Mesenchymal stem cell (in vitro differentiated cells and primary cell): ENCODE measurements at regions not wholly inside any gene's neighbourhood (a gene's known extent, or its start where the extent isn't known, plus 50 kb on each side); places are given as distances from the start of the nearest gene placed in this dataset.

Source experiments
- DNase-seq: peaks from one replicate; pipeline ENCODE4 v3.0.0-alpha.2; 2013
- H2AFZ ChIP-seq: one replicate; pipeline ENCODE4 v1.6.1; 2013; ENCODE audit warnings: low read depth, mild to moderate bottlenecking, control low read depth, inconsistent platforms, low read length, moderate library complexity
- H2AK5ac ChIP-seq: 2 replicates; pipeline ENCODE4 v1.6.1; 2013; ENCODE audit warnings: low read length, moderate library complexity, mild to moderate bottlenecking, inconsistent platforms; ENCODE audit not compliant: severe bottlenecking
- H2BK120ac ChIP-seq: one replicate; pipeline ENCODE4 v1.6.1; 2013; ENCODE audit warnings: low read depth, mild to moderate bottlenecking, inconsistent platforms, low read length, moderate library complexity
- H2BK12ac ChIP-seq, 2 experiments: one replicate each; pipeline ENCODE4 v1.6.1; 2013; ENCODE audit warnings: inconsistent platforms in 2 of 2, low read length in 2 of 2, mild to moderate bottlenecking in 2 of 2, moderate library complexity in 2 of 2, control low read depth in 1 of 2
- H2BK15ac ChIP-seq: one replicate; pipeline ENCODE4 v1.6.1; 2013; ENCODE audit warnings: mild to moderate bottlenecking, low read depth, inconsistent platforms; ENCODE audit not compliant: poor library complexity, severe bottlenecking
- H2BK5ac ChIP-seq: 2 replicates; pipeline ENCODE4 v1.6.1; 2013; ENCODE audit warnings: low read depth, mild to moderate bottlenecking, low read length, control low read depth, inconsistent platforms; ENCODE audit not compliant: poor library complexity, severe bottlenecking
- H3K14ac ChIP-seq, 2 experiments: one replicate each; pipeline ENCODE4 v1.6.1; 2013; ENCODE audit warnings: inconsistent platforms in 2 of 2, low read length in 2 of 2, control low read depth in 1 of 2, mild to moderate bottlenecking in 1 of 2, moderate library complexity in 1 of 2
- H3K18ac ChIP-seq, 2 experiments: one replicate each; pipeline ENCODE4 v1.6.1; 2013; ENCODE audit warnings: inconsistent platforms in 2 of 2, low read length in 2 of 2, control low read depth in 1 of 2, low read depth in 1 of 2, mild to moderate bottlenecking in 1 of 2
- H3K23ac ChIP-seq, 2 experiments: one replicate each; pipeline ENCODE4 v1.6.1; 2013; ENCODE audit warnings: inconsistent platforms in 2 of 2, low read length in 2 of 2, mild to moderate bottlenecking in 2 of 2, moderate library complexity in 2 of 2, control low read depth in 1 of 2
- H3K27ac ChIP-seq: 2 replicates; pipeline ENCODE4 v1.5.1; 2013; ENCODE audit warnings: mild to moderate bottlenecking, moderate library complexity, low read length, control low read depth, inconsistent platforms; ENCODE audit not compliant: poor library complexity, severe bottlenecking
- H3K27me3 ChIP-seq, 2 experiments: 2 replicates each; pipeline versions ENCODE4 v1.6.1 to v1.7.0; 2013; ENCODE audit warnings: low read length in 2 of 2, mild to moderate bottlenecking in 2 of 2, moderate library complexity in 2 of 2, control low read depth in 1 of 2, inconsistent platforms in 1 of 2; ENCODE audit not compliant: control insufficient read depth in 1 of 2, insufficient read depth in 1 of 2
- H3K36me3 ChIP-seq, 2 experiments: 2 replicates each; pipeline versions ENCODE4 v1.6.1 to v1.7.0; 2013; ENCODE audit warnings: low read length in 2 of 2, control low read depth in 1 of 2, inconsistent platforms in 1 of 2, low read depth in 1 of 2, mild to moderate bottlenecking in 1 of 2; ENCODE audit not compliant: insufficient read depth in 2 of 2, control insufficient read depth in 1 of 2
- H3K4ac ChIP-seq, 2 experiments: one replicate each; pipeline ENCODE4 v1.6.1; 2013; ENCODE audit warnings: inconsistent platforms in 2 of 2, low read length in 2 of 2, mild to moderate bottlenecking in 2 of 2, moderate library complexity in 2 of 2, control low read depth in 1 of 2, low read depth in 1 of 2
- H3K4me1 ChIP-seq: 2 replicates; pipeline ENCODE4 v1.6.1; 2013; ENCODE audit warnings: low read depth, low read length, control low read depth; ENCODE audit not compliant: control insufficient read depth, insufficient read depth
- H3K4me2 ChIP-seq: 2 replicates; pipeline ENCODE4 v1.6.1; 2013; ENCODE audit warnings: low read length, mild to moderate bottlenecking, inconsistent platforms; ENCODE audit not compliant: poor library complexity, severe bottlenecking
- H3K4me3 ChIP-seq, 2 experiments: 2 replicates each; pipeline versions ENCODE4 v1.5.1 to v1.7.0; 2013; ENCODE audit warnings: low read length in 2 of 2, mild to moderate bottlenecking in 2 of 2, control low read depth in 1 of 2, low read depth in 1 of 2; ENCODE audit not compliant: insufficient read depth in 1 of 2
- H3K79me1 ChIP-seq: replicated peaks from 2 replicates; pipeline ENCODE4 v1.6.1; 2013; ENCODE audit warnings: mild to moderate bottlenecking, control low read depth, low read length, inconsistent platforms; ENCODE audit not compliant: poor library complexity, severe bottlenecking
- H3K9ac ChIP-seq: 2 replicates; pipeline ENCODE4 v1.7.0; 2013; ENCODE audit warnings: mild to moderate bottlenecking, low read length, moderate library complexity
- H3K9me3 ChIP-seq: 2 replicates; pipeline ENCODE4 v1.7.0; 2013; ENCODE audit warnings: mild to moderate bottlenecking, low read length; ENCODE audit not compliant: control insufficient read depth
- H4K8ac ChIP-seq: one replicate; pipeline ENCODE4 v1.6.1; 2013; ENCODE audit warnings: inconsistent platforms, mild to moderate bottlenecking, low read length, moderate library complexity
- H4K91ac ChIP-seq: one replicate; pipeline ENCODE4 v1.6.1; 2013; ENCODE audit warnings: mild to moderate bottlenecking, low read length, inconsistent platforms
- WGBS: methylation state at CpG from one replicate; pipeline ENCODE4 v1.1.7; 2013; ENCODE audit warnings: mixed read lengths; 5-methylcytosine and 5-hydroxymethylcytosine counted together

- Histone ChIP-seq H2BK12ac (no peak overlapping the region), H3K4me3 (no peak overlapping the region), H3K79me1 (no peaks in the 10 kb centered on the region), H3K18ac (no peak overlapping the region), H2BK120ac (no peak overlapping the region), H3K9ac (no peak overlapping the region), H3K9me3 (no peaks in the 10 kb centered on the region), H2BK15ac (no peak overlapping the region), H3K23ac (no peak overlapping the region), H3K36me3 (no peaks in the 10 kb centered on the region), H3K4me2 (no peak overlapping the region), H2AK5ac (no peak overlapping the region), H2AFZ (no peak overlapping the region), H3K4me1 (no peaks in the 10 kb centered on the region), H4K8ac (no peak overlapping the region), H2BK5ac (no peak overlapping the region), H3K14ac (no peak overlapping the region), H3K27ac (no peak overlapping the region), H3K27me3 (no peaks in the 10 kb centered on the region), H3K4ac (no peak overlapping the region), H4K91ac (no peak overlapping the region)
- DNase-seq: no peak
- WGBS: no CpG with 5 or more reads among the region's 1 CpG
Observed at GRCh38 chr4:129682586-129682985, 586.6 kb downstream of the C4orf33 start.

- Histone ChIP-seq H3K36me3 (no peaks in the 10 kb centered on the region), H3K27ac (no peak overlapping the region), H3K9me3 (peaks cover 4% of the 10 kb centered on the region), H2AFZ (no peak overlapping the region), H3K23ac (no peak overlapping the region), H3K79me1 (no peaks in the 10 kb centered on the region), H4K91ac (no peak overlapping the region), H3K4ac (no peak overlapping the region), H3K4me1 (no peaks in the 10 kb centered on the region), H3K4me2 (no peak overlapping the region), H3K9ac (no peak overlapping the region), H3K27me3 (no peaks in the 10 kb centered on the region), H4K8ac (no peak overlapping the region), H2AK5ac (no peak overlapping the region), H2BK120ac (no peak overlapping the region), H2BK5ac (no peak overlapping the region), H2BK15ac (no peak overlapping the region), H3K14ac (no peak overlapping the region), H3K18ac (no peak overlapping the region), H2BK12ac (no peak overlapping the region), H3K4me3 (no peak overlapping the region)
- no peak for DNase-seq
Observed at GRCh38 chr4:129707949-129708348, 612.0 kb downstream of the C4orf33 start.

- Histone ChIP-seq H3K4me1 (no peaks in the 10 kb centered on the region), H3K27me3 (no peaks in the 10 kb centered on the region), H2BK12ac (no peak overlapping the region), H3K23ac (no peak overlapping the region), H3K9ac (no peak overlapping the region), H3K4me3 (no peak overlapping the region), H3K4me2 (no peak overlapping the region), H3K36me3 (no peaks in the 10 kb centered on the region), H3K4ac (no peak overlapping the region), H2AFZ (no peak overlapping the region), H3K79me1 (no peaks in the 10 kb centered on the region), H3K18ac (no peak overlapping the region), H3K27ac (no peak overlapping the region), H3K9me3 (peaks cover 4% of the 10 kb centered on the region), H4K91ac (no peak overlapping the region), H2BK120ac (no peak overlapping the region), H2BK15ac (no peak overlapping the region), H3K14ac (no peak overlapping the region), H2AK5ac (no peak overlapping the region), H4K8ac (no peak overlapping the region), H2BK5ac (no peak overlapping the region)
- DNase-seq: no peak
- WGBS: 97% methylated on average over 4 of the region's 4 CpGs
Observed at GRCh38 chr4:129708784-129709183, 612.8 kb downstream of the C4orf33 start.

- H3K4ac ChIP-seq: no peak overlapping the region
- no peak overlapping the region for H3K9ac ChIP-seq
- no peaks in the 10 kb centered on the region for H3K4me1 ChIP-seq
- H3K4me2 ChIP-seq: no peak overlapping the region
- no peaks in the 10 kb centered on the region for H3K36me3 ChIP-seq
- no peak overlapping the region for H2AFZ ChIP-seq
- no peak overlapping the region for H2BK120ac ChIP-seq
- no peaks in the 10 kb centered on the region for H3K9me3 ChIP-seq
- H3K79me1 ChIP-seq: no peaks in the 10 kb centered on the region
- no peak overlapping the region for H3K18ac ChIP-seq
- H2BK5ac ChIP-seq: no peak overlapping the region
- no peak overlapping the region for H3K4me3 ChIP-seq
- no peak overlapping the region for H4K8ac ChIP-seq
- no peak overlapping the region for H3K27ac ChIP-seq
- 59% methylated on average over 1 of the region's 1 CpG for WGBS
- H3K14ac ChIP-seq: no peak overlapping the region
- no peaks in the 10 kb centered on the region for H3K27me3 ChIP-seq
- H4K91ac ChIP-seq: no peak overlapping the region
- H2BK15ac ChIP-seq: no peak overlapping the region
- no peak for DNase-seq
- no peak overlapping the region for H2BK12ac ChIP-seq
- H3K23ac ChIP-seq: no peak overlapping the region
- no peak overlapping the region for H2AK5ac ChIP-seq
Observed at GRCh38 chr4:129738175-129738574, 642.2 kb downstream of the C4orf33 start.
